GM19324 (cell line): ENCODE measurements at regions not wholly inside any gene's neighbourhood (a gene's known extent, or its start where the extent isn't known, plus 50 kb on each side); places are given as distances from the start of the nearest gene placed in this dataset.
"Not testable (repeated sequence)": the region's sequence is repeated elsewhere in the genome, so short reads cannot be mapped to it uniquely, and the experiment has no call there.

Experiments
- ATAC-seq: cut with Tn5 transposase; IDR thresholded peaks from one replicate; pipeline ENCODE4 v1.9.1; 2021; ENCODE audit warnings: mild to moderate bottlenecking, moderate library complexity; ENCODE audit not compliant: unreplicated experiment, low FRiP score

- no peak for ATAC-seq
These were observed 1004.9 kb upstream of the NRXN1 start for GRCh38 chr2:52036853-52037252.

- no peak for ATAC-seq
These were observed 1004.1 kb upstream of the NRXN1 start for GRCh38 chr2:52036024-52036423.

GRCh38 chr2:52035391-52035790 is 1003.5 kb upstream of the NRXN1 start:
- ATAC-seq, result no peak

- no peak for ATAC-seq
These were observed 1002.8 kb upstream of the NRXN1 start for GRCh38 chr2:52034706-52035105.

DNA sequence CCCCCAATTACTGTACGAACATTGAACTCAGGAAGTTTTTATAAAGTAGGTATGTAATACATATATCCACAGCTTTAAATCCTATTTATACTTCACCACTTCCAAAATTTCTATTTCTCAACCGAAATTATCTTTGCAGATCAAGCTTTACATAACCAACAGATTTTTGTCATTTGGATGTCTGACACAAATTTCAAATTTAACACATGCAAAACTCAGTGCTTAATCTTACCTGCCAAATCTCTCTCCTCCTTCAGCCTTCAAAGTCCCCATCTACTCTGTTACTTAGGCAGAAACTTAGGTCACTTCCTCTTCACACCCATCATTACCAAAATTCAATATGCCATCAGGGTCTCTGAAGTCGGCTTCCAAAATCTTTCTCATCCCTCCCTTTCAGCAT is 990.1 kb upstream of the NRXN1 start:
- ATAC-seq, result no peak

- no peak for ATAC-seq
These were observed 985.8 kb upstream of the NRXN1 start for GRCh38 chr2:52017646-52018235.

DNA sequence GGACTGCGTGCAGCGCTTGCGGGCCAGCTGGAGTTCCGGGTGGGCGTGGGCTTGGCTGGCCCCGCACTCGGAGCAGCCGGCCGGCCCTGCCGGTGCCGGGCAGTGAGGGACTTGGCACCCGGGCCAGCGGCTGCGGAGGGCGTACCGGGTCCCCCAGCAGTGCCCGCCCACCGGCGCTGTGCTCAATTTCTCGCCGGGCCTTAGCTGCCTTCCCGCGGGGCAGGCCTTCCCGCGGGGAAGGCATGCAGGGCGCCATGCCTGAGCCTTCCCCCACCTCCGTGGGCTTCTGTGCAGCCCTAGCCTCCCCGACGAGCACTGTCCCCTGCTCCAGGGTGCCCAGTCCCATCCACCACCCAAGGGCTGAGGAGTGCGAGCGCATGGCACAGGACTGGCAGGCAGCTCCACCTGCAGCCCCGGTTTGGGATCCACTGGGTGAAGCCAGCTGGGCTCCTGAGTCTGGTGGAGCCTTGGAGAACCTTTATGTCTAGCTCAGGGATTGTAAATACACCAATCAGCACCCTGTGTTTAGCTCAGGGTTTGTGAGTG is 975.0 kb upstream of the NRXN1 start:
- ATAC-seq, result not testable (repeated sequence)

GRCh38 chr2:52000151-52000855 is 968.4 kb upstream of the NRXN1 start:
- no peak for ATAC-seq

DNA sequence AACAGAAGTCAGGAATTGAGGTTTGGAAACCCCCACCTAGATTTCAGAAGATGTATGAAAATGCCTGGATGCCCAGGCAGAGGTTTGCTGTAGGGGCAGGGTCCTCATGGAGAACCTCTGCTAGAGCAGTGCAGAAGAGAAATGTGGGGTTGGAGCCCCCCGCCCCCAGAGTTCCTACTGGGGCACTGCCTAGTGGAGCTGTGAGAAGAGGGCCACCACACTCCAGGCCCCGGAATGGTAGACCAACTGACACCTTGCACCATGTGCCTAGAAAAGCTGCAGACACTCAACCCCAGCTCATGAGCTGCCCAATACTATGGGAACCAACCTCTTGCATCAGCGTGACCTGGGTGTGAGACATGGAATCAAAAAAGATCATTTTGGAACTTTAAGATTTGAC is 967.0 kb upstream of the NRXN1 start:
- ATAC-seq, result no peak

DNA sequence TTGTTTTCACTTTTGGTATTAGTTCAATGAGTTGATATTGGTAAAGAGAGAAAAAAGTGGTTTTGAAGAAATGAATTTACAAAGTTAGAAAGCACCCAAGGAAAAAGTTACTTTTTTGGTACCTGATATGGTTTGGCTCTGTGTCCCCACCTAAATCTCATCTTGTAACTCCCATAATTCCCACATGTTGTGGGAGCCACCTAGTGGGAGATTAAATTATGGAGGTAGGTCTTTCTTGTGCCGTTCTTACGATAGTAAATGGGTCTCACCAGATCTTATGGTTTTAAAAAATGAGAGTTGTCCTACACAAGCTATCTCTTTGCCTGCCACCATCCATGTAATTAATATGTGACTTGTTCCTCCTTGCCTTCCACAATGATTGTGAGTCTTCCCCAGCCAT is 965.6 kb upstream of the NRXN1 start:
- no peak for ATAC-seq

DNA sequence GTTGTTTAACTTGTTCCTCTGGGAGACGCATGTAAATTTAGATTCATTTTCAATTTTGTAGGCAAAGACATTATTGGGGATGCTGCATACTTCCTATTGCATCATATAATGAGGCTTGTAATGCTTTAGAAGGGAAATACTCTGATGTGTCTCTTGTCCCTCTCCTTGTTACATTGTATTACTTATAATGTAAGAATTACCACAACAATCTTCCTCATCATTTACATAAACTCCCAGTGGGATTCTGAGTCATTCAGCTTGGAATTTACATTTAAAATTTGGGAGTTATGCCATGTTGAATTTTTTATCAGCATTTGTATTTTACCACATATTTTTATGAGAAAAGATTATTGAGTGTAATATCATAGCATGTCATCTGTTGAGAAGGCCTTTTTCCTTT is 963.4 kb upstream of the NRXN1 start:
- no peak for ATAC-seq

- no peak for ATAC-seq
These were observed 962.3 kb upstream of the NRXN1 start for GRCh38 chr2:51994123-51994763.

DNA sequence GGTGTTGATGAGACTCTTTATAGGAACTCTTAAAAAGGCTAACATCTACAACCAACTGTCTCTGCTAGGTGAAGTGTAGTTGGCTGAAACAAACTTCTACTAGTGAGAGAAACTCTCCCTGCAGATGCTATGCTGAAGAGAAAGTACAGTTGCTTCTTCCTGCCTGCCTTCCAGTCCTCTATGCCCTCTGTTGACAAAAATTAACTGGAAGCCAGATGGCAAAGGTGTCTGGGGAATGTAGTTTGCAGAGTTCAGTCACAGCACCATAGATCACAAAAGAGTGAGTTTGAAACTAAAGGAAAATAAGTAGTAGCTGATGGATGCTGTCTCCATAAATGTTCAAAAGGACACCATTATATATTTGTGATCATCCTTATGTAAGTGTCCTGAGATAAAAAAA is 958.8 kb upstream of the NRXN1 start:
- no peak for ATAC-seq

DNA sequence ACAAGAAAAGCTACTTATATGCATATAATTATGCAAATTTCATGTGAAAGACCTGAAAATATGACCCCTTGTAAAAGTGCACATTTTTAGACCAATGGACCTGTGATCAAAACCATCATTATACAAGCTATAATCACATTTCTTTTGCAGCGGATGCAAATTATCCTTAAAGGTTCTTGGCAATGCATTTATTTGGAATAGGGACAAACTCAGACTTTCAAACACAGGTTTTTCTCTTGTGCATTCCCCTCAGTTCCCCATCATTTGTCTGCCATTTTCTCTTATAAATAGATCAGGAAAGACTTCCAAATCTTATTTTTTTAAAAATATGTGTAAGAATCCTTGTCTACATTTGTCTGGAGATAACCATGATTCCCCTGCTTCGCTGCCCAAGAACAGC is 954.2 kb upstream of the NRXN1 start:
- ATAC-seq, result no peak

- ATAC-seq, result no peak
These were observed 949.9 kb upstream of the NRXN1 start for GRCh38 chr2:51981783-51982182.

DNA sequence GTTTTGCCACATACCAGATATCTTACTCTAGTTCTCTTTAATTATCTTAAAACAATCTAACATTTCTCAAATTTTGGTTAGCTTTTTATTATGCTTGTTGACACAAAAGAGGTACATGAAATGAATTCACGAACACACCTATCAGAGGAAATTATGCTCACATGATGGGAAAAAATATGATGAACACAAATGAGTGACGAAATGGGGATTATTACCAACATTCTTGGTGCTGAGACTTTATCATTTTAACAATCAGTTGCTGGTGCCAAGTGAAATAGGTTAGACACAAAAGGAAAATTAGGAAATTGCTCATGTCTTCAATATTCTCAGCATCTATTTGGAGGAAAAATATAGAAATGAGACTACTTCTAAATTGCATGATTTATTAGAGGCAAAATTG is 944.7 kb upstream of the NRXN1 start:
- ATAC-seq, result no peak

- ATAC-seq, result no peak
These were observed 939.2 kb upstream of the NRXN1 start for GRCh38 chr2:51971136-51971535.

DNA sequence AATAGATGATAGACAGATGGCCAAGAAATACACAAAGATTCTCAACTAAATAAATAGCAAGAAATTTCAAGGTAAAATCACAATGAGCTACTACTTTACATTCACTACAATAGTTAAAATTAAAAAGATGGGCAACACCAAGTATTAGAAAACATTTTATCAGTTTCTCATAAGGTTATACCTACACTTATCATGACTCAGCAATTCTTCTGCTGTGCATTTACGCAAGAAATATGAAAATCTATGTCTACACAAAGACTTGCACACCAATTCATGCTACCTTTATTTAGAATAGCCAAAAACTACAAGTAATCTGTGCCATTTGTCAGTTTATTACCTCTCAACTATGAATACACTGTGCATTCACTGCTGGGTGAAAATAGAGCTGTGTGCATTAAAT is 937.4 kb upstream of the NRXN1 start:
- no peak for ATAC-seq

GRCh38 chr2:51960841-51961335 is 929.0 kb upstream of the NRXN1 start:
- no peak for ATAC-seq

GRCh38 chr2:51960281-51960680 is 928.3 kb upstream of the NRXN1 start:
- no peak for ATAC-seq

GRCh38 chr2:51959696-51960095 is 927.8 kb upstream of the NRXN1 start:
- no peak for ATAC-seq

- no peak for ATAC-seq
These were observed 922.0 kb upstream of the NRXN1 start for GRCh38 chr2:51953931-51954330.
